ENCODE measurements at regions not wholly inside any gene's neighbourhood (a gene's known extent, or its start where the extent isn't known, plus 50 kb on each side); places are given as distances from the start of the nearest gene placed in this dataset.

DNA sequence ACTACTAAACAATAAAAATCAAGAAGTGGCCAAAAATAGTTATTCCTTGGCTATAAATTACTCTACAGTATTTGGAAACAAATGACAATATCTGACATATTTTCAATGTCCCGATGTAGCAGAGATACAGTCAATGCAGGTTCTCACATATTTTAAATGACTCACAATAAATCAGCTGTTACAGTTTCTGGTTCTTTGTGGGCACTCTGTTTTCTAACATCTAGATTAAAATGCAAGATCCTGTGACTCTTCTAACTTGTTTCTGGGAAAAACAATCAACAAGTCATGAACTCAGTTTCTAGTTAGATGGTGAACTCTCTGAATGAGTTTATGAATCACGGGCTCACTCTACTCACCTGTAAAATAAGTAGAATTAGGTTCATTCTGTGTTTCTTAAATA is 849.6 kb upstream of the MBL2 start:
- DNase-seq = no peak
- H3K4me3 ChIP-seq (ENCODE audit: control insufficient read depth in 1 of 7, extremely low read depth in 1 of 7, insufficient read depth in 4 of 7, low read depth in 2 of 7, low read length in 6 of 7) = no peak overlapping the region
- no peaks in the 10 kb centered on the region for H3K9me3 ChIP-seq (ENCODE audit: control extremely low read depth in 1 of 5, control insufficient read depth in 4 of 5, insufficient read depth in 2 of 5, low read depth in 1 of 5, low read length in 4 of 5)
- WGBS (ENCODE audit: insufficient coverage) = 50% methylated on average over 1 of the region's 2 CpGs
- no peaks in the 10 kb centered on the region for H3K27me3 ChIP-seq (replicated peaks in 2 of 5; ENCODE audit: control insufficient read depth in 4 of 5, insufficient read depth in 5 of 5, low read length in 4 of 5)
- H3K36me3 ChIP-seq (ENCODE audit: control insufficient read depth in 4 of 4, insufficient read depth in 4 of 4, low read length in 3 of 4) = no peaks in the 10 kb centered on the region
- no peaks in the 10 kb centered on the region for H3K4me1 ChIP-seq (ENCODE audit: control extremely low read depth in 1 of 4, control insufficient read depth in 4 of 4, insufficient read depth in 4 of 4, low read length in 3 of 4)
- POLR2A ChIA-PET = no interaction called here
- CTCF ChIA-PET = no interaction called here
- H3K27ac ChIP-seq (ENCODE audit: insufficient read depth in 1 of 2, low read depth in 1 of 2, low read length in 2 of 2, poor library complexity in 1 of 2, severe bottlenecking in 2 of 2) = no peak overlapping the region

DNA sequence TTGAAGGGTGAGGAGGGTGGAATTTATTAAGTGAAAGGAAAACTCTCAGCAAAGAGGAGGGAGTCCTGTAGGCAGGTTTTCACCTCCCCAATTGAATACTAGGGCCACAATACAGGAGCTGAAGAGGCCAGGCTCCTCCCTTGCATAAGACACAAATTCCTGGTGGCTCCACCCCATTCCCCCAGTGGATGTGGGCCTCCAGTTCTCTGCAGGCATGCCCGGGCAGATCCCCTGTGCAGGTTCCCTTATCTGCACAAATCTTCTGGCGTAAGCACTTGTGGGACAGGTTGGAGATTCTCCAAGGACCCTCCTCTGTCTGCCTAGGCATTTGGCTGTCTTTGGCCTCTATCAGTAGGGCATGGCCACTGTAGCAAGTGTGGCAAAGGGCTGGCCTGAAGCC is 847.1 kb upstream of the MBL2 start:
- Histone ChIP-seq H3K4me1 (ENCODE audit: control extremely low read depth in 1 of 4, control insufficient read depth in 4 of 4, insufficient read depth in 4 of 4, low read length in 3 of 4) (no peaks in the 10 kb centered on the region), H3K27me3 (replicated peaks in 2 of 5; ENCODE audit: control insufficient read depth in 4 of 5, insufficient read depth in 5 of 5, low read length in 4 of 5) (no peaks in the 10 kb centered on the region), H3K9me3 (ENCODE audit: control extremely low read depth in 1 of 5, control insufficient read depth in 4 of 5, insufficient read depth in 2 of 5, low read depth in 1 of 5, low read length in 4 of 5) (no peaks in the 10 kb centered on the region), H3K36me3 (ENCODE audit: control insufficient read depth in 4 of 4, insufficient read depth in 4 of 4, low read length in 3 of 4) (no peaks in the 10 kb centered on the region), H3K27ac (ENCODE audit: insufficient read depth in 1 of 2, low read depth in 1 of 2, low read length in 2 of 2, poor library complexity in 1 of 2, severe bottlenecking in 2 of 2) (no peak overlapping the region), H3K4me3 (ENCODE audit: control insufficient read depth in 1 of 7, extremely low read depth in 1 of 7, insufficient read depth in 4 of 7, low read depth in 2 of 7, low read length in 6 of 7) (no peak overlapping the region)
- no peak for DNase-seq
- ChIA-PET POLR2A (no interaction called here), CTCF (no interaction called here)
- 79% methylated on average over 1 of the region's 2 CpGs for WGBS (ENCODE audit: insufficient coverage)

DNA sequence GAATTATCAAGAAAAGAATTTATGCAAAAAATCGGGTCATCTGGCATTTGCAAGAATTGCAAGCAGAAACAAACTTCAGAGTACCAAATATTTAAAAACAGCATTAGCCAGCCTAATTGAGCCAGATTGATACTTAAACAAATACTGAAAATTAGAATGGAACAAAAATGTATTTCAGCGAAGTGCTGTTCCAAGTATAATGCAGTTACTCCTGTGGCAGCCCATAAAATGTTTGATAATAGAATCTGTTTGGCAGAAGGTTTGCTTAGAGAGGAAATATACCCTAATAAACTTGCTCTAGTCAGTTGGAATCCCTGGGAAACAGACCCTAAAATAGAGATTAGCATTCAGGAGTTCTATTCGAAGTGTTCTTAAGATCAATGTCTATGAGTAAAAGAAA is 835.1 kb upstream of the MBL2 start:
- Histone ChIP-seq H3K4me3 (ENCODE audit: control insufficient read depth in 1 of 7, extremely low read depth in 1 of 7, insufficient read depth in 4 of 7, low read depth in 2 of 7, low read length in 6 of 7) (no peak overlapping the region), H3K36me3 (ENCODE audit: control insufficient read depth in 4 of 4, insufficient read depth in 4 of 4, low read length in 3 of 4) (no peaks in the 10 kb centered on the region), H3K27me3 (replicated peaks in 2 of 5; ENCODE audit: control insufficient read depth in 4 of 5, insufficient read depth in 5 of 5, low read length in 4 of 5) (no peaks in the 10 kb centered on the region), H3K4me1 (ENCODE audit: control extremely low read depth in 1 of 4, control insufficient read depth in 4 of 4, insufficient read depth in 4 of 4, low read length in 3 of 4) (no peaks in the 10 kb centered on the region), H3K9me3 (ENCODE audit: control extremely low read depth in 1 of 5, control insufficient read depth in 4 of 5, insufficient read depth in 2 of 5, low read depth in 1 of 5, low read length in 4 of 5) (no peaks in the 10 kb centered on the region), H3K27ac (ENCODE audit: insufficient read depth in 1 of 2, low read depth in 1 of 2, low read length in 2 of 2, poor library complexity in 1 of 2, severe bottlenecking in 2 of 2) (no peak overlapping the region)
- POLR2A ChIA-PET = no interaction called here
- no CpG with 5 or more reads among the region's 3 CpGs for WGBS (ENCODE audit: insufficient coverage)
- no peak for DNase-seq
- CTCF ChIA-PET = no interaction called here

DNA sequence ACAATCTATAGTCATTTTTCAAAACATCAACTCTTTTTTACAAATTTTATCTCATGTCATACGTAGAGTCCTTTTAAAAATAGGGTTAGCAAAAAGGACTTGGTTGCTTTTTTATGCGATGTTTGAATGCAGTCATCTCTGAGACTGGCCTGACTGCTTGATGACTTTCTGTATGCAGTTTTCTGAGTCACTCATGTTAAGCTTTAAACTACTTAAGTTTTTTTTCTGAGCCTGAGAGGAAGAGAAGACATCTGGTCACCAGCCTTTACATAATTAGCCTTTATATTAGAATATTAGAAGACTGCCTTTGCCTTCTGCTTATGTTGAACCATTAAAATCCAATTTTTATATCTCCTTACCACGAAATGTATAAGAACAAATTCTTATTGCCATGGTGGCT is 834.4 kb upstream of the MBL2 start:
- ChIA-PET POLR2A (no interaction called here), CTCF (no interaction called here)
- no peak overlapping the region for H3K27ac ChIP-seq (ENCODE audit: insufficient read depth in 1 of 2, low read depth in 1 of 2, low read length in 2 of 2, poor library complexity in 1 of 2, severe bottlenecking in 2 of 2)
- DNase-seq = no peak
- H3K4me1 ChIP-seq (ENCODE audit: control extremely low read depth in 1 of 4, control insufficient read depth in 4 of 4, insufficient read depth in 4 of 4, low read length in 3 of 4) = no peaks in the 10 kb centered on the region
- H3K9me3 ChIP-seq (ENCODE audit: control extremely low read depth in 1 of 5, control insufficient read depth in 4 of 5, insufficient read depth in 2 of 5, low read depth in 1 of 5, low read length in 4 of 5) = no peaks in the 10 kb centered on the region
- no CpG with 5 or more reads among the region's 3 CpGs for WGBS (ENCODE audit: insufficient coverage)
- no peaks in the 10 kb centered on the region for H3K36me3 ChIP-seq (ENCODE audit: control insufficient read depth in 4 of 4, insufficient read depth in 4 of 4, low read length in 3 of 4)
- no peak overlapping the region for H3K4me3 ChIP-seq (ENCODE audit: control insufficient read depth in 1 of 7, extremely low read depth in 1 of 7, insufficient read depth in 4 of 7, low read depth in 2 of 7, low read length in 6 of 7)
- H3K27me3 ChIP-seq (replicated peaks in 2 of 5; ENCODE audit: control insufficient read depth in 4 of 5, insufficient read depth in 5 of 5, low read length in 4 of 5) = no peaks in the 10 kb centered on the region

DNA sequence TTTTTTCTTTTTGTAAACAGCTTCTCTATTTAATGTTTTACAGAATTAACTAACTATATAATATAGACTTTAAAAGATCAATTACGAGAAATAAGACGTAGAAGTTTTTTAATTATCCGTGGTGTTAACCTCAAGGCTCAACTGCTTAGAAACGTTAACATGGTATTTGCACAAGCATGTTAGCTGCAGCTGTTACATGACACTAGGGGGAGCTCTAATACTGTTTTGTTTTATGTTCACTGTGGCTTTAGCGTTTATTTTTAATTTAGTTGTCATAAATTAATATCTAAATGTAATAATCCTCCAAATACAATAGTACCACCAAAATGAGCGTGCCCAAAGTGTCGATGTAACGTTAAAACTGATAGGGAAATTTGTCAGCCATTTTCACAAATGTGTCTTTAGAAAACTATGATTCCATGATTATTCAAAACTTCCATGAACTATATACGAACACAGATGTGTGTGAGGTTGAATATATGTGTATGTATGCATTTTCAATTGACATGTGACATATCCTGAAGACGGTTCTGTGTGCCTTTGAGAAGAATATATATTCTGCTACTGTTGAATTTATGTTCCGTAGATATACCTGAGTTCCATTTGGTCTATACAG is 828.8 kb upstream of the MBL2 start:
- POLR2A ChIA-PET = no interaction called here
- Histone ChIP-seq H3K27ac (ENCODE audit: insufficient read depth in 1 of 2, low read depth in 1 of 2, low read length in 2 of 2, poor library complexity in 1 of 2, severe bottlenecking in 2 of 2) (no peak overlapping the region), H3K27me3 (replicated peaks in 2 of 5; ENCODE audit: control insufficient read depth in 4 of 5, insufficient read depth in 5 of 5, low read length in 4 of 5) (no peaks in the 10 kb centered on the region), H3K4me3 (ENCODE audit: control insufficient read depth in 1 of 7, extremely low read depth in 1 of 7, insufficient read depth in 4 of 7, low read depth in 2 of 7, low read length in 6 of 7) (no peak overlapping the region), H3K9me3 (ENCODE audit: control extremely low read depth in 1 of 5, control insufficient read depth in 4 of 5, insufficient read depth in 2 of 5, low read depth in 1 of 5, low read length in 4 of 5) (no peaks in the 10 kb centered on the region), H3K4me1 (ENCODE audit: control extremely low read depth in 1 of 4, control insufficient read depth in 4 of 4, insufficient read depth in 4 of 4, low read length in 3 of 4) (no peaks in the 10 kb centered on the region), H3K36me3 (ENCODE audit: control insufficient read depth in 4 of 4, insufficient read depth in 4 of 4, low read length in 3 of 4) (no peaks in the 10 kb centered on the region)
- CTCF ChIA-PET = interaction anchor here (0.8 to 0.9 kb wide), 3 partner anchors 9 to 799 kb away, joined by 3 to 5 read pairs (median 4); no protein-coding TSS in a partner anchor
- DNase-seq = peak; percentile 29 to 54 (median 51)
- 0% methylated on average over 5 of the region's 11 CpGs for WGBS (ENCODE audit: insufficient coverage)

DNA sequence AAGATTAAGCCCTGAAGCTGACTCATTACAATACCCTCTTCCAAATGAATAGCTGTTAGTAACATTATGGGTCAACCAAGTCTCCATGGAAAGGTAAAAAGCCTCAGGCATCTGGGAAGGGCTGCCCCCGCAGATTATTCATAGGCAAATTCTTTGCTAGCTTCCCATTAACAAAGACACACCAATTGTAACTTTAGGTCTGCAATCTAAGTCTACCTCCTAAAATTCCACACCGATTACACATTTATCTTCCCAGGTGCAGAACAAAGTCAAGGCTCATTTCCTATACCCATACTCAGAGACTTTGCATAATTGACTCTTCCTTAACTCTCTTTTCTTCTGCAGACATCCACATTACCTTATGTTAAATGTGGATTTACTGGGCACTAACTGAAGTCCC is 826.3 kb upstream of the MBL2 start:
- Histone ChIP-seq H3K4me1 (ENCODE audit: control extremely low read depth in 1 of 4, control insufficient read depth in 4 of 4, insufficient read depth in 4 of 4, low read length in 3 of 4) (no peaks in the 10 kb centered on the region), H3K4me3 (ENCODE audit: control insufficient read depth in 1 of 7, extremely low read depth in 1 of 7, insufficient read depth in 4 of 7, low read depth in 2 of 7, low read length in 6 of 7) (no peak overlapping the region), H3K36me3 (ENCODE audit: control insufficient read depth in 4 of 4, insufficient read depth in 4 of 4, low read length in 3 of 4) (no peaks in the 10 kb centered on the region), H3K27me3 (replicated peaks in 2 of 5; ENCODE audit: control insufficient read depth in 4 of 5, insufficient read depth in 5 of 5, low read length in 4 of 5) (no peaks in the 10 kb centered on the region), H3K9me3 (ENCODE audit: control extremely low read depth in 1 of 5, control insufficient read depth in 4 of 5, insufficient read depth in 2 of 5, low read depth in 1 of 5, low read length in 4 of 5) (peaks cover 0 to under 1% (median 0%) of the 10 kb centered on the region in 5 experiments), H3K27ac (ENCODE audit: insufficient read depth in 1 of 2, low read depth in 1 of 2, low read length in 2 of 2, poor library complexity in 1 of 2, severe bottlenecking in 2 of 2) (no peak overlapping the region)
- CTCF ChIA-PET = interaction anchor here (1.2 to 2.5 kb wide), 2 partner anchors 10 to 14 kb away, joined by 4 to 7 read pairs; no protein-coding TSS in a partner anchor
- WGBS (ENCODE audit: insufficient coverage) = 82% methylated on average over 2 of the region's 2 CpGs
- no peak for DNase-seq
- POLR2A ChIA-PET = no interaction called here

DNA sequence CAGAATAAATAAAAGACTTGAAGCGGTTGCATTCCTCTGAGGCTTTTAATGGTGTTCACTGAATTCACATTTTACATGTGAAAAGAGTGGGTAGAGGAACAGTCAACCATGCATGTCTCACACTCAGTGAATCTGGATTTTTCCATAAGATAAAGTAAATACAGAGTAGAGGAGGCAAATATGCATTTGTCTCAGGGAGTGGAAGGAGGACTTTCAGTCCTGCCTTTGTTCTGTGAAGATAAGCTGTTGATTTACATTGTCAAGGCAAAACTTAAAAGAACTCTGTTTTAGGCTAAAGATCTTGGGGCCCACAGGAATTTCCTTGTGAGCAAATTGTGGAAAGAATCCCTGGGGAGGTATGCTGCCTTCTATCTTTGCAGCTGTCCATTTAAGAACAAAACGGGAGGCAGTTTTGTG is 825.3 kb upstream of the MBL2 start:
- Histone ChIP-seq H3K36me3 (ENCODE audit: control insufficient read depth in 4 of 4, insufficient read depth in 4 of 4, low read length in 3 of 4) (no peaks in the 10 kb centered on the region), H3K4me1 (ENCODE audit: control extremely low read depth in 1 of 4, control insufficient read depth in 4 of 4, insufficient read depth in 4 of 4, low read length in 3 of 4) (no peaks in the 10 kb centered on the region), H3K4me3 (ENCODE audit: control insufficient read depth in 1 of 7, extremely low read depth in 1 of 7, insufficient read depth in 4 of 7, low read depth in 2 of 7, low read length in 6 of 7) (no peak overlapping the region), H3K27ac (ENCODE audit: insufficient read depth in 1 of 2, low read depth in 1 of 2, low read length in 2 of 2, poor library complexity in 1 of 2, severe bottlenecking in 2 of 2) (no peak overlapping the region), H3K27me3 (replicated peaks in 2 of 5; ENCODE audit: control insufficient read depth in 4 of 5, insufficient read depth in 5 of 5, low read length in 4 of 5) (no peaks in the 10 kb centered on the region), H3K9me3 (ENCODE audit: control extremely low read depth in 1 of 5, control insufficient read depth in 4 of 5, insufficient read depth in 2 of 5, low read depth in 1 of 5, low read length in 4 of 5) (peaks cover 0 to 3% (median 0%) of the 10 kb centered on the region in 5 experiments)
- WGBS (ENCODE audit: insufficient coverage) = 100% methylated on average over 2 of the region's 2 CpGs
- DNase-seq = no peak
- CTCF ChIA-PET = interaction anchor here (1.2 to 2.5 kb wide), 2 partner anchors 11 to 13 kb away, joined by 4 to 7 read pairs; no protein-coding TSS in a partner anchor
- POLR2A ChIA-PET = no interaction called here

All from common myeloid progenitor, CD34-positive (primary cell).